T-helper 2 cell (primary cell): ENCODE measurements at regions not wholly inside any gene's neighbourhood (a gene's known extent, or its start where the extent isn't known, plus 50 kb on each side); places are given as distances from the start of the nearest gene placed in this dataset.

Experiments
- DNase-seq, 5 experiments: peaks; one replicate each; pipeline versions ENCODE4 v3.0.0 to v3.0.0-alpha.2; 2012 to 2022

GRCh38 chr13:106161146-106161545 lies 374.3 kb downstream of the EFNB2 start:
- no peak for DNase-seq

DNA sequence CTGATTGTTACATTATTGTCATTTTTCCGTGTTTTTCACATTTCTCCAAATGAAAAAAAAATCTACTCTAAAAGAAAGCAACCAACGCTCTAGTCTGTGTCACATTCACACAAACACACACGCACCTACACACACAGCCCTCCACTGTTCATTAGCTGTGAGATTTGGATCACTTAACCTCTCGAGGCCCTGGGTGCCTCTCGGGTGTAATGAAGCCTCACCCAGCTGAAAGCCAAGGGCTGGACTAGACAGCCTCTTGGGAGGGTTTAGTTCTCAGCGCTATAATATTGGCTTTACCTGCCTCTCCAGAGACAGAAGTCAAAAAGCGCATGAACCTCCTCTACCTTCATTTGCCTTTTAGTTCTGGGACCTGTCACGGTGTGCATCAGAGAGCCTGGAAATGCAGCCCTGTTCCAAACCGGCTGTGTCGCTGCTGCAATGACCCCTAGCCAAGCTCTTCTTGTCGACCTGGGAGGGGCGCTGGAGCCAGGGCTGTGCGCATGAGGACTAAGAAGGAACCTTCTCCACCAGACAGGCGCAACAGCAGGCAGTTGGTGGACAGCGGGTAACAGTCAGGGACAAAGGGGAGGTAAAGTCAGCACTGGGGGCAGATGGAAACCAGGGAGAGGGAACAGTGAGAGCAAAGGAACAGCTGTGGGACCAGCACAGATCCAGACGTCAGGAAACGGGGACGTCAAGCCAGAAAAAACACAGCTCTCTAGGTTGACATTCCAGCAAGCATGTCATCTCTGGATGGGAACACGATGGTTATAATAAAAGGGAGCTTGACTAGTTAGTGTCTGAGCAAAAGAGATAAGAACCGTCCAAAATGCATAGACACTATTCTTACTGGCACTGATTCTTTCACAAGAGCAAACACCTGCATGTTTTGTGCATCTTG lies 375.9 kb downstream of the EFNB2 start:
- DNase-seq, result no peak

DNA sequence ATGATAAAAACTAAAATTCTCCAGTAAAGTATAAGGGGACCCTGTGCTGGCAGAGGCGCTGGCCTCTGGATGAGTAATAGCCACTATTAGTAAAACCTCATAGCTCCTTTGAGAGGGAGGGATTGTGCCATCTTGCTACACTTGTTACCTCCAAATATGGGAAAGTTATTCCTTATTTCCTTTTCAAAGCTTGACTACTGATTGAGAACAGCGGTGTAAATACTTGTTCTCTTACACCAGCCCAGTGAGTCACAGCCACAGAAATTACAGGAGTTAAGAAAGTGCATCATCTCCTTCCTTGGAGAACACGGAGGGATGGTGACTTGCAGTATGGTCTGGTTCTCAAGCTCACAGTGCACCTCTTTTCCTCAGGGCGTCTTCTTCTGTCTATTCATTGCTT lies 379.0 kb downstream of the EFNB2 start:
- DNase-seq, result no peak

DNA sequence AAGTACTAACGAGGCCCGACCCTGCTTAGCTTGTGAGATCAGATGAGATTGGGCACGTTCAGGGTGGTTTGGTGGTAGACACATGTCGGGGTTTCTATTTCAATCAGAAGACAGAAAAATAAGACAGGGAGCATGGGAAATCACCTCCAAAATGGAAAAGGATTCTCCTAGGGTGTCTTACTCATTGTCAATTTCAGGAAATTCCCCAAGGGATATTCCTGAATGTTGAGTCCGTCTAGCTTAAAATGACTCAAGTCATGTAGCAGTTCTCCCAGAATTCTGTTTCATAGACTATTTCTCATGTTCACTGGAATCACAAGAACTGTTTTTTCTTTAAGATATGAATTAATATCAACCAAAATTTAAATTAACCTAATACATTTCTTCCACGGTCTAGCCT lies 380.1 kb downstream of the EFNB2 start:
- DNase-seq, result no peak

GRCh38 chr13:106153876-106154275 lies 381.6 kb downstream of the EFNB2 start:
- no peak for DNase-seq

DNA sequence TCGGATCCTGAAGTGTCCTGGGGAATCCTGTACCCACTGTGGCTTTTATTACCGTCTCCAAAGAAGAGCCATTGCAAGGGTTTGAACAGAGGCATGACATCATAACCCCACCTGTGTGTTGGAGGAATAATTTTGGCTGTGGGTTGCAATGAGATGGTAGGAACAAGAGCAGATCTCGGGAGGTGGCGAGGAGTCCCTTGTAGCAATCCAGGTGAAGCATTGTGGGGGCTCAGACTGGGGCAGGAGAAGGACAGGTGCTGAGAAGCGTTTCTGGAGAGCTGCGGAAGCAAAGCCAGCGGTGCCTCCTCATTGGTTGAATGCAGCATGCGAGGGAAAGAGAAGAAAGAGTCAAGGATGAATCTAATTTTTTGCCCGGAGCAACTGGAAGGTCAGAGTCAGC lies 382.4 kb downstream of the EFNB2 start:
- no peak for DNase-seq

- no peak for DNase-seq
These were observed 383.4 kb downstream of the EFNB2 start for GRCh38 chr13:106152047-106152446.

- DNase-seq, result no peak
These were observed 384.3 kb downstream of the EFNB2 start for GRCh38 chr13:106151056-106151699.

DNA sequence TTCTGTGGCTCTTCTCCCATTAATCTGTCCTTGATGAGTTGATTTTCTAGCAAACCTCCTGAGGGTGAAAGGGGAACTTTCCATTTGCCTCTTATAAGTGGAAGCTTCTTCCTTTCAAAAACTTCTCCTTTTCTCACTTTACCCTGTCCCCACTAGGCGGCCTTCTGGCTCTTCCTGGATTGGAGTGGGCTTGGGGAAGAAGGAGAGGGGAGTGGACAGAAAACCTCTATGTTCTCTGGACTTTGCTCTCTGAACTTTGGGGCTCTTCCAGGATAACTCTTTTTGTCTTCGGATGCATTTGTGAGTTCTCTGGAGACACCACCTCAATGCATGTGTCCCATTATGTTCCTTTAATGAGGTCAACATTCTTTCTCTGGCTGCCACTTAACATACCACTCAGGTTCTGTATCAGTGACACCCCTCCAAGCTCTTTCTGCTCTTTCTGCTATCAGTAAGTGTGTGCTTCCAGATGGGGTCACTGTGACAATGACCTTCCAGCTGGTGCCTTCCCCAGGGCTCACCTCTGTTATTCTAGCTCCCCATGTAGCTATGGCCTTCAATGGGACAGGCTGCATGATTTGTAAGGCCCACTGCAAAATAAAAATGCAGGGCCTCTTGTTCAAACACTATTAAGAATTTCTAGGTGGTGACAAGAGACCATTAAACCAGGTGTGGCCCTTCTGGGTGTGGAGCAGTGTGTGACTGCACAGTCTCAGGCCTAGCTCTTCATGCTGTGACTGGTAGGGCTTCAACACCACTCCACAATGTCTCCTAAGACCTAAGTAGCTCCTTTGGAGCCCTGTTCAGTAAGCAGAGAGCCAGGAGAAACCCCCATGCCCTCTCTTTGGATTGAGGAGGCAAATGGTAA lies 389.2 kb downstream of the EFNB2 start:
- no peak for DNase-seq

- DNase-seq, result no peak
These were observed 390.4 kb downstream of the EFNB2 start for GRCh38 chr13:106145070-106145469.

GRCh38 chr13:106143930-106144709 lies 391.3 kb downstream of the EFNB2 start:
- DNase-seq, result no peak

DNA sequence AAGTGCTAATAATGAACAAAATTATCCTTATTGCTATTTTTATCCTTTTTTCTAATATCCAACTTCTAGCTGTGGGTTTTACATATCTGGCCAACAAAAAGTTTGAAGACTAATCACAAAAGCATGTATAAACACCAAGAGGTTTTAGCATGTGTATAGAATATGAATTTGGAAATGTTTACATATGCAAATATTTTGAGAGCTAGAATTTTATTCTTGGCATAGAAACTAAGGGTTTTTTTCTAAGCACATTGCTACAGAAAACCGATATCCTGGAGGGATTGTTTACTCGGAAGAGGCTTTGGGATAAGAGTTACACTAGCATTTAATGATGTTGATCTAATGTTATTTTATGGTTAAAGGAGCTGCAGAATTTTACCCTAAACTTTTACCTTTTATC lies 392.1 kb downstream of the EFNB2 start:
- no peak for DNase-seq

GRCh38 chr13:106140476-106140875 lies 395.0 kb downstream of the EFNB2 start:
- no peak for DNase-seq

DNA sequence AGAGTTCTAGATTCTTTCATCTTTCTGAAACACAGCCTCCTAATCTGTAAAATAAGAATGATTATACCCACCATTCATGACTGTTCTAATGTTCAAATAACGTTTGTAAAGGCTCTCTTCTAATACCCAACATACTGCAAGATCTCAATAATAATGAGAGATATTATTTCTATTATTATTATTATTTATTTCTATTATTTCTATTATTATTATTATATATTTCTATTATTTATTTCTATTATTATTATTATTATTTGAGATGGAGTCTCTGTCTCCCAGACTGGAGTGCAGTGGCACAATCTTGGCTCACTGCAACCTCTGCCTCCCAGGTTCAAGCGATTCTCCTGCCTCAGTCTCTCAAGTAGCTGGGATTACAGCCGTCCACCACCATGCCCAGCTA lies 395.5 kb downstream of the EFNB2 start:
- DNase-seq, result no peak

DNA sequence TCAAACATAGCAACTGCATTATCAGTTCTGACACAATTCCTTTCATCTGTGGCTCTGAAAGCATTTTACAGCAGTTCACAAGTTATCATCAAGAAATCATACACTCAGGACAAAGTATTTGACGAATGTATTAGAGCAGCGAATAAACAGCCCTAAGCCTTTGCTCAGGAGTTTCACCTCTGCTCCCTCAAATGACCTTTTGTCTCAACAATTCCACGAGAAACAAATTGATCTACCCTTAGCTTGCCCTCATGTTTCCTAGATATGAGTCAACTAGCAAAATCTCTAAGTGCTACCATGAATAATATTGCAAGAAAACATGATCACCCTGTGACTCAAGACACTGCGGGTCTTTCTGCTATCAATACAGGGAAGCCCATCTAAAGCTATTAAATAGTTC lies 396.1 kb downstream of the EFNB2 start:
- no peak for DNase-seq

GRCh38 chr13:106138620-106139019 lies 396.8 kb downstream of the EFNB2 start:
- no peak for DNase-seq

- no peak for DNase-seq
These were observed 402.4 kb downstream of the EFNB2 start for GRCh38 chr13:106133025-106133424.

DNA sequence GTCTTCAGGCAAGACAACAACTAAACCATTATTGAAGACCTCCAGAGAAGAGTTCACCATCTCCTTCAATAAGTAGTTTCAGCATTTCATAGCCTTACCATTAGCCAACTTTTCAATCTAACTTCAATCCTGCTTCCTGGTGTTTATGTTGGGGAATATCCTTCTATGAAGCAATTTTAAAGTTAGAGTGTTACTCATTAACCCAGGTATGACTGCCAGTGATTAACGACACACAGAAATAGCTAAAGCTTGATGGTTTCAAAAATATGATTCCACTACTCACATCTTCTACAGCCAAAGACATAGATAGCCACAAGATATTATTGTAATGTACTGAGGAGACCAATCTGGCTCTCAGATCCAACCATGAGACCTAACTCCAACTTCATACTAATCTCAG lies 403.2 kb downstream of the EFNB2 start:
- DNase-seq, result no peak

- DNase-seq, result no peak
These were observed 405.5 kb downstream of the EFNB2 start for GRCh38 chr13:106129993-106130392.

- DNase-seq, result no peak
These were observed 406.2 kb downstream of the EFNB2 start for GRCh38 chr13:106129273-106129672.

- DNase-seq, result no peak
These were observed 413.2 kb downstream of the EFNB2 start for GRCh38 chr13:106122234-106122633.

GRCh38 chr13:106121173-106121754 lies 414.2 kb downstream of the EFNB2 start:
- no peak for DNase-seq
